SW 1271 (cell line): ENCODE measurements at regions not wholly inside any gene's neighbourhood (a gene's known extent, or its start where the extent isn't known, plus 50 kb on each side); places are given as distances from the start of the nearest gene placed in this dataset.
"Not testable (repeated sequence)": the region's sequence is repeated elsewhere in the genome, so short reads cannot be mapped to it uniquely, and the experiment has no call there.

Experiments
- DNase-seq, 2 experiments: peaks; one replicate each; lab custom pipeline; 2025; lab: John Stamatoyannopoulos, UW

- DNase-seq: no peak
Observed at GRCh38 chr2:184993746-184994145, 395.4 kb downstream of the ZNF804A start.

- no peak for DNase-seq
Observed at GRCh38 chr2:185006481-185006880, 408.2 kb downstream of the ZNF804A start.

GRCh38 chr2:185012643-185013042, 414.3 kb downstream of the ZNF804A start:
- DNase-seq: no peak

- DNase-seq: no peak
Observed at GRCh38 chr2:185014076-185014475, 415.7 kb downstream of the ZNF804A start.

- not testable (repeated sequence) for DNase-seq
Observed at GRCh38 chr2:185025891-185026290, 427.6 kb downstream of the ZNF804A start.

GRCh38 chr2:185035906-185036305, 437.6 kb downstream of the ZNF804A start:
- DNase-seq: no peak

- no peak for DNase-seq
Observed at GRCh38 chr2:185044323-185044874, 446.1 kb downstream of the ZNF804A start.

GRCh38 chr2:185050804-185051203, 452.5 kb downstream of the ZNF804A start:
- DNase-seq: no peak

GRCh38 chr2:185063761-185064160, 465.4 kb downstream of the ZNF804A start:
- DNase-seq: no peak

GRCh38 chr2:185066128-185066527, 467.8 kb downstream of the ZNF804A start:
- no peak for DNase-seq

GRCh38 chr2:185069107-185069506, 470.8 kb downstream of the ZNF804A start:
- no peak for DNase-seq

- DNase-seq: no peak
Observed at GRCh38 chr2:185074156-185074555, 475.8 kb downstream of the ZNF804A start.

GRCh38 chr2:185082749-185083148, 484.4 kb downstream of the ZNF804A start:
- DNase-seq: no peak

GRCh38 chr2:185108588-185108987, 510.3 kb downstream of the ZNF804A start:
- no peak for DNase-seq

GRCh38 chr2:185127412-185127811, 529.1 kb downstream of the ZNF804A start:
- no peak for DNase-seq

GRCh38 chr2:185128346-185128745, 530.0 kb downstream of the ZNF804A start:
- DNase-seq: no peak

GRCh38 chr2:185128996-185129395, 530.7 kb downstream of the ZNF804A start:
- no peak for DNase-seq

GRCh38 chr2:185130685-185131084, 532.4 kb downstream of the ZNF804A start:
- DNase-seq: no peak

- DNase-seq: no peak
Observed at GRCh38 chr2:185132501-185133041, 534.2 kb downstream of the ZNF804A start.

- no peak for DNase-seq
Observed at GRCh38 chr2:185137700-185138099, 539.4 kb downstream of the ZNF804A start.

GRCh38 chr2:185142677-185143076, 544.3 kb downstream of the ZNF804A start:
- no peak for DNase-seq

- no peak for DNase-seq
Observed at GRCh38 chr2:185144159-185144919, 546.0 kb downstream of the ZNF804A start.

- no peak for DNase-seq
Observed at GRCh38 chr2:185145316-185146121, 547.2 kb downstream of the ZNF804A start.
